ENCODE measurements at regions not wholly inside any gene's neighbourhood (a gene's known extent, or its start where the extent isn't known, plus 50 kb on each side); places are given as distances from the start of the nearest gene placed in this dataset.
"Not testable (repeated sequence)": the region's sequence is repeated elsewhere in the genome, so short reads cannot be mapped to it uniquely, and the experiment has no call there.

DNA sequence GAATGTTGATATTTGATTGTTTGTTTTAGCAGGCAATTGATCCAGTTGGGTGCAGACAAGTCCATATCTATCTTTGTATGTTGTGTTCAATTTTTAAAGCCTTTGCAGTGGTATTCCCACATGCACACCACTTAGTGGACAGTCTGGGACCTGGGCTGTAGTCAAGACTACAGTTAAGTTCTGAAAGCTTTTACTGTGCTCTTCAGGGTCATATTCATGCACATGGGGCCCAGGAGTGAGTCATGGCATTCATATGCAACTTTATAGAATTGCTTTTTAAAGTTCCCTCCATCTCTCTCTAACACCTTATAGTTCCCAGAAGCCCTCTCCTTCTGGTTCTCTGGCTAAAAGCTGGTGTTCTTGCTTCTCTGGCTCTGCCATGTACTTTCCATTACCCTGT, 228.2 kb upstream of the CCNH start:
- Mint-ChIP-seq H3K9me3 (no peaks in the 10 kb centered on the region), H3K4me3 (no peak overlapping the region), H3K27ac (no peak overlapping the region), H3K36me3 (ENCODE audit: low read depth) (no peaks in the 10 kb centered on the region), H3K27me3 (no peaks in the 10 kb centered on the region), H3K4me1 (no peaks in the 10 kb centered on the region)
- DNase-seq: no peak
- ATAC-seq: no peak

DNA sequence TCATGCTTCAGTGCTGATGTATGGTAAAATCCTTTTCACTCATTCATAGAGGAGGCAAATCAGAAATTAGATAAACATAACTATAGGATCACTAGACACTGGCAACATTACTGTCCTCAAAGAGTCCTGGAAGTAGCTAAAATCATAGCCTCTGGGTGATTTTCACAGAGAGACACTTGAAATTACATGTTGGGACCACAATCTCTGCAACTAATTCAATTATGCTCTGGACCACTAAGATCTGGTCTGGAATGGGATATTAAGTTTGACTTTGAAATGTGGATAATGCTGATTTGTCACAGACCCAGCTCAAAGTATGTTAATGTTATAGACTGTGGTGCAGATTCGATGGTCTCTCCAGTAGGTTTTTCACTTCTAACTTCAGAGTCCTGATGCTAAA, 214.6 kb upstream of the CCNH start:
- no peak for ATAC-seq
- Mint-ChIP-seq H3K4me3 (no peak overlapping the region), H3K4me1 (no peaks in the 10 kb centered on the region), H3K9me3 (no peaks in the 10 kb centered on the region), H3K27me3 (no peaks in the 10 kb centered on the region), H3K27ac (no peak overlapping the region), H3K36me3 (ENCODE audit: low read depth) (no peaks in the 10 kb centered on the region)
- DNase-seq: no peak

DNA sequence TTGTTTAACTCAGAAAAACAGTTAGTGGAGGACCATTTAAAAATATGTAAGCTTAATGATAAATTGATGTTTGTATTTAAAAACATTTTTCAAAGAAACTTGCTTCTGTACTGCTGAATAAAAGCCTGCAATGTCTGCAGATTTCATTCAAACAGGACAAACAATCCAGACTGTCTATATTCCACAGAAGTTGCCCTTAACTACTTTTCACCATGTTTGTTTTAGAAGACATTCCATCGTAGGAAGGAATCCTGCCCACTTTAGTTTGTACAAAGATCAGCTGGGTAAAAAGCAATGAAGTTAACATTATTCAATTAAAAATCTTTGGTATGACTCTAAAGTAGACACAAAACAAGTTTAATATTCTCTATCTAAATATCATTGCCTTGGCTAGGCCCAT, 195.7 kb upstream of the CCNH start:
- Mint-ChIP-seq H3K9me3 (no peaks in the 10 kb centered on the region), H3K27ac (no peak overlapping the region), H3K36me3 (ENCODE audit: low read depth) (no peaks in the 10 kb centered on the region), H3K4me1 (no peaks in the 10 kb centered on the region), H3K27me3 (no peaks in the 10 kb centered on the region), H3K4me3 (no peak overlapping the region)
- DNase-seq (no peak), ATAC-seq (no peak)

DNA sequence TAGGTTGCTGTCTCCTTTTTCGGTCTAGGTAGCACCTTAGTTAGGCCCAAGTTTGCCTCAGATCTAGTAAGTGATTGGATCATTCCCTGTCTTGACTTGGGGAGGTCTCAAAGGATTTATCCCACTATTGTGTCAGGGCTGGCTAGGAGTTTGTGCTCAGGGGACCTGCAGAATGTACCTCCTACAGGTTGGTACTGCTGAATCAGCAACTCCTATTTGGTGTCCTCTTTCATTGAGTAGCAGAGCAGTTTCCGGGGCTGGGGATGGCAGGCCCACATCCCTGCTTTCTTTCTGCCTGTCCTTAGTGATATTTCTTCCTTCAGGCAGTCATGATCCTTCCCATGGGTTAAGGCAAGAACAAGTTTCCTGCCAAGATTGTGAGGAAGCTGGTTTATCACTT, 192.9 kb upstream of the CCNH start:
- Mint-ChIP-seq H3K27ac (no peak overlapping the region), H3K36me3 (ENCODE audit: low read depth) (no peaks in the 10 kb centered on the region), H3K9me3 (peaks cover 8% of the 10 kb centered on the region), H3K4me1 (no peaks in the 10 kb centered on the region), H3K27me3 (no peaks in the 10 kb centered on the region), H3K4me3 (no peak overlapping the region)
- no peak for ATAC-seq
- DNase-seq: no peak

DNA sequence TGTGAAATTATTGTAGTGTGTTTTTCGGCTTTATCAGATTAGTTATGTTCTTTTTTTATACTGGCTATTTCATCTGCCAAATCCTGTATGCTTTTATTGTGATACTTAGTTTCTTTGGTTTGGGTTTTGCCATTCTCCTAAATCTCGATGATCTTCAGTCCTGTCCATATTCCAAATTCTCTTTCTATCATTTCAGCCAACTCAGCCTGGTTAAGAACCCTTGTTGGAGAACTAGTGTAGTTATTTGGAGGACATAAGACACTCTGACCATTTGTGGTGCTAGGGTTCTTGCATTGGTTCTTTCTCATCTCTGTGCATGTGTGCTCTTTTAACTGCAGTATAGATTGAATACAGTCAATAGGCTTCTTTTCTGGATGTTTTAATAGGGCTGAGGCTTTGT, 187.0 kb upstream of the CCNH start:
- DNase-seq (no peak), ATAC-seq (no peak)
- H3K27me3 Mint-ChIP-seq: no peaks in the 10 kb centered on the region
- H3K27ac Mint-ChIP-seq: no peak overlapping the region
- H3K36me3 Mint-ChIP-seq (ENCODE audit: low read depth): no peaks in the 10 kb centered on the region
- no peaks in the 10 kb centered on the region for H3K4me1 Mint-ChIP-seq
- no peak overlapping the region for H3K4me3 Mint-ChIP-seq
- H3K9me3 Mint-ChIP-seq: peaks cover 8% of the 10 kb centered on the region

DNA sequence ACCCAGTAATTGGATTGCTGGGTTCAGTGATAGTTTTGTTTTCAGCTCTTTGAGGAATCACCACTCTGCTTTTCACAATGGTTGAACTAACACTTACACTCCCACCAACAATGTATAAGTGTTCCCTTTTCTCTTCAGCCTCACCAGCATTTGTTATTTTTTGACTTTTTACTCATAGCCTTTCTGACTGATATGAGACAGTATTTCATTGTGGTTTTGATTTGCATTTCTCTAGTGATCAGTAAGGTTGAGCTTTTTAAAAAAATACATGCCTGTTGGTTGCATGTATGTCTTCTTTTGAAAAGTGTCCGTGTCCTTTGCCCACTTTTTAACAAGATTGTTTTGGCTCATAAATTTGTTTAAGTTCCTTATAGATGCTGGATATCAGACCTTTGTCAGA, 185.7 kb upstream of the CCNH start:
- Mint-ChIP-seq H3K27ac (no peak overlapping the region), H3K36me3 (ENCODE audit: low read depth) (no peaks in the 10 kb centered on the region), H3K4me3 (no peak overlapping the region), H3K9me3 (peaks cover 8% of the 10 kb centered on the region), H3K27me3 (no peaks in the 10 kb centered on the region), H3K4me1 (no peaks in the 10 kb centered on the region)
- ATAC-seq (no peak), DNase-seq (no peak)

DNA sequence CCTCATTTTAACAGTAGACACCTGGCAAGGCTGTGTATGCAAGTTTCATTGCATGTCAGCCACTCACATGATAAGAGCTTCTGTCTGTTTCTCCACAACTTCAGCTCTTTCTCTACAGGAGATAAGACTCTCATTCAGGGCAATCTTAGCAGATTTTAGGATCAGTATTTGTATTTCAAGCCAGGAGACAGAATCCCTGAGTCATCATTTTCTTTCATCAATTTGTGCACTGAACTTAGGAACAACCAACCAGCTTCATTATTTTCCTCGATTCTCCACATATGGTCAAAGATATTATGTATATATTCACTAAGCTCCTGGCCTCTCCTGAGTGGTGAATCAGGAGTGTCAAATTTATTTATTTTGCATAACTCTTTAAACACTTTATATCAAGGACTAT, 181.8 kb upstream of the CCNH start:
- ATAC-seq: no peak
- no peak overlapping the region for H3K27ac Mint-ChIP-seq

DNA sequence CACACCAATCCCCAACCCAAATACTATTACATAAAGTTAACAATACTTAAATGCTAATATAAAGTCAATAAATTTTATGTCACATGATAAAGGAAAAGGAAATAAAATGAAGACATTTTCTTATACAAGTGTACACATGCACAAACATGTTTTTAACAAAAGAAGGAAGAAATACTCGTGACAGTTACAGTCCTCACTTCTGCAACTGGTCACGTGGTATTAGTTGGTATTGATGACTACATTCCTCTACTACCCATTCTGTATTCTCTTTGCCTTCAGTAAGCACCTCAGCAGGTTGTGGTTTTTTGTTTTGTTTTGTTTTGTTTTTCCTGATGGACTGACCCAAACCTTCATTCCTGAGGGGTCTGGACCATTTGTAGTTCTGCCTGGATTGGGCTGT, 176.9 kb upstream of the CCNH start:
- Mint-ChIP-seq H3K4me1 (no peaks in the 10 kb centered on the region), H3K4me3 (no peak overlapping the region), H3K9me3 (no peaks in the 10 kb centered on the region), H3K27ac (no peak overlapping the region), H3K36me3 (ENCODE audit: low read depth) (no peaks in the 10 kb centered on the region), H3K27me3 (no peaks in the 10 kb centered on the region)
- ATAC-seq (no peak), DNase-seq (no peak)

More for the DNA sequence above, 181.8 kb upstream of the CCNH start:
- Mint-ChIP-seq H3K27me3 (no peaks in the 10 kb centered on the region), H3K4me1 (no peaks in the 10 kb centered on the region), H3K4me3 (no peak overlapping the region), H3K36me3 (ENCODE audit: low read depth) (no peaks in the 10 kb centered on the region), H3K9me3 (no peaks in the 10 kb centered on the region)
- DNase-seq: no peak

DNA sequence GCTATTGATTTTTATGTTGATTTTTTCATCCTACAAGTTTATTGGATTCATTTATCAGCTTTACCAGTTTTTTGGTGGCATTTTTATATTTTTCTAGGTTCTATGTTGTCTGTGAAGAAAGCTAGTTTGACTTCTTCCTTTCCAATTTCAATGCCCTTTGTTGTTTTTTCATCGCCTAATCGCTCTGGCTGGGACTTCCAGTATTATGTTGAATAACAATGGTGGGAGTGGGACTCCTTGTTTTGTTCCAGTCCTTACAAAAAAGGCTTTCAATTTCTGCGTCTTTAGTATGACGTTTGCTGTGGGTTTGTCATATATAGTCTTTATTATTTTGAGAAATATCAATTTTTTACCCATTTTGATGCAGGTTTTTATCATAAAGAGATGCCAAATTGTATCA, 175.6 kb upstream of the CCNH start:
- no peak overlapping the region for H3K4me3 Mint-ChIP-seq
- no peaks in the 10 kb centered on the region for H3K36me3 Mint-ChIP-seq (ENCODE audit: low read depth)
- no peak for ATAC-seq
- no peak for DNase-seq
- H3K27me3 Mint-ChIP-seq: no peaks in the 10 kb centered on the region
- H3K4me1 Mint-ChIP-seq: no peaks in the 10 kb centered on the region
- peaks cover 3% of the 10 kb centered on the region for H3K9me3 Mint-ChIP-seq
- H3K27ac Mint-ChIP-seq: no peak overlapping the region

DNA sequence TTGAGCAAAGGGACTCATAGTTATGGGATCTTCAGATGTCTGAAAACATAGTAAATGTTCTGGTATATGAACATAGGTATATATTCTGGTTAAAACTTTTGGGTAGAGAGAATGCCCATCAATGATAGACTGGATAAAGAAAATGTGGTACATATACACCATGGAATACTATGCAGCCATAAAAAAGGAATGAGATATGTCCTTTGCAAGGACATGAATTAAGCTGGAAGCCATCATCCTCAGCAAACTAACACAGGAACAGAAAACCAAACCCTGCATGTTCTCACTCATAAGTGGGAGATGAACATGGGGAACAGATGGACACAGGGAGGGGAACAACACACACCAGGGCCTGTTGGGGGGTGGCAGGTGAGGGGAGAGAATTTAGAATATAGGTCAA, 171.0 kb upstream of the CCNH start:
- ATAC-seq: not testable (repeated sequence)

DNA sequence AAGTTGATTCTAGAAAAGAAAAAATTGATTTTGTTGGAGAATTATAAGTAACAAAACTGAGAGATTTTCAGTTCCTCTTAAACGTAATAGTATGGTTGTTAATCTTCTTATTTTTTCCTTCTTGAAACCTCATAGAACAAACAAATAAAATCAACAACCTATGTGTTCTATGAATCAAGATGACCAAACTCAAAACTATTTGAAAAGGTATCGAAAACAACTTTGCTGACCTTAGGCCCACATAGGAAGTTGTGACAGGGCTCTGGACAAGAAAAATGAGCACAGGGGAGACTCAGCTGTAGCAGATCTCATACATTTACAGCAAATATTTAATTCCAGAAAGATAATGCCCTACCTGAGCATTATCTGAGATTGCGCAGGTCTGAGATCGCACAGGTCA, 169.4 kb upstream of the CCNH start:
- ATAC-seq (no peak), DNase-seq (no peak)
- peaks cover 3% of the 10 kb centered on the region for H3K9me3 Mint-ChIP-seq
- H3K4me1 Mint-ChIP-seq: no peaks in the 10 kb centered on the region
- no peak overlapping the region for H3K27ac Mint-ChIP-seq
- H3K4me3 Mint-ChIP-seq: no peak overlapping the region
- no peaks in the 10 kb centered on the region for H3K36me3 Mint-ChIP-seq (ENCODE audit: low read depth)
- peaks cover 6% of the 10 kb centered on the region for H3K27me3 Mint-ChIP-seq

More for the DNA sequence above, 171.0 kb upstream of the CCNH start:
- not testable (repeated sequence) for H3K4me1 Mint-ChIP-seq; DNase-seq; H3K27ac Mint-ChIP-seq; H3K9me3 Mint-ChIP-seq; H3K4me3 Mint-ChIP-seq; H3K27me3 Mint-ChIP-seq; H3K36me3 Mint-ChIP-seq (ENCODE audit: low read depth)

DNA sequence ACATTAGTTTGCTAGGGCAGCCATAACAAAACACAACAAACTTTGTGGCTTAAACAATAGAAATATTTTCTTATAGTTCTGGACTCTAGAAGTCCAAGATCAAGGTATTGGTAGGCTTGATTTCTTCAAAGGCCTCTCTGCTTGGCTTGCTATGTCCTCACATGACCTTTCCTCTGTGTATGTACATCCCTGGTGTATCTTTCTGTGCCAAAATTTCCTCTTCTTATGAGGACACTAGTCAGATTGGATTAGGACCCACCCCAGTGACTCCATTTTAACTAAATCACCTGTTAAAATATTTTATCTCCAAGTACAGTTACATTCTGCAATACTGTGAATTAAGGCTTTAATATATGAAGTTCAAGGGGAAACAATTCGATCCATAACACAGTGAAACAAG, 168.9 kb upstream of the CCNH start:
- ATAC-seq (no peak), DNase-seq (no peak)
- peaks cover 3% of the 10 kb centered on the region for H3K9me3 Mint-ChIP-seq
- no peaks in the 10 kb centered on the region for H3K4me1 Mint-ChIP-seq
- peaks cover 6% of the 10 kb centered on the region for H3K27me3 Mint-ChIP-seq
- no peak overlapping the region for H3K4me3 Mint-ChIP-seq
- no peaks in the 10 kb centered on the region for H3K36me3 Mint-ChIP-seq (ENCODE audit: low read depth)
- no peak overlapping the region for H3K27ac Mint-ChIP-seq

DNA sequence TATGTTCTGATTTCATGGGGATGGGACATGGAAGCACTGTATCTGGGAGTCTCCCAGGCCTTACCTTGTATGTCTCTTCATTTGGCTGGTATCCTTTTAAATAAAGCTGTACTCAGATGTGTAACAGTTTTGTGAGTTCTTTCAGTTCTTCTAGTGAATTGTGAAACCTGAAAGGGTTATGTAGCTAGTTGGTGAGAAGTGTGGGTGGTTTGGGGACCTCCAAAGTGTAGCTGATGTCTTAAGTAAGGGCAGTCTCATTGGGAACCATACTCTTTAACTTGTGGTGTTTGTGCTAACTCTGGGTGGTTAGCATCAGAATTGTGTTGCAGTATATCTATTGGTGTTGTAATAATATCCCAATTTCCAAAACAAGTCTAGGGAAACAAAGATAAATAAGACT, 166.9 kb upstream of the CCNH start:
- Mint-ChIP-seq H3K27ac (no peak overlapping the region), H3K4me1 (no peaks in the 10 kb centered on the region), H3K4me3 (no peak overlapping the region), H3K9me3 (peaks cover 3% of the 10 kb centered on the region), H3K36me3 (ENCODE audit: low read depth) (no peaks in the 10 kb centered on the region), H3K27me3 (peaks cover 6% of the 10 kb centered on the region)
- DNase-seq (no peak), ATAC-seq (no peak)

DNA sequence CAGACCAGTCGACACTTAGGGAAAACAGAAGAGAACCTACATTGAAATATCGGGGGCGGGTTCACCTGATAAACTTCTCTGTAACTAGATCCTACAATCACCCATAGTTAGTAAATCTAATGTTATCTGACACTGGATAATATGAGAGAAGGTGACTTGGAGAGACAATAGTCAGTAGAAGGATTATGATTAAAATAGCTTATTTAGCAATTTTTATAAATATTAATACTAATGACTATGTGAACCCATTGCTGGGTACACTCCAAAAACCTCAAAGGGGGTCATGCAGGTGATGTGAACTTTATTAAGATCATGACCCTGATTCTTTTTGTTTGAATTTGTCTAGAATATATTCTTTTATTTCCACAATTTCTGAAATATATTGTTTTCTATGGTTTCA, 164.1 kb upstream of the CCNH start:
- Mint-ChIP-seq H3K9me3 (no peaks in the 10 kb centered on the region), H3K27ac (no peak overlapping the region), H3K4me1 (no peaks in the 10 kb centered on the region), H3K4me3 (no peak overlapping the region), H3K27me3 (peaks cover 6% of the 10 kb centered on the region), H3K36me3 (ENCODE audit: low read depth) (no peaks in the 10 kb centered on the region)
- no peak for ATAC-seq
- DNase-seq: no peak

DNA sequence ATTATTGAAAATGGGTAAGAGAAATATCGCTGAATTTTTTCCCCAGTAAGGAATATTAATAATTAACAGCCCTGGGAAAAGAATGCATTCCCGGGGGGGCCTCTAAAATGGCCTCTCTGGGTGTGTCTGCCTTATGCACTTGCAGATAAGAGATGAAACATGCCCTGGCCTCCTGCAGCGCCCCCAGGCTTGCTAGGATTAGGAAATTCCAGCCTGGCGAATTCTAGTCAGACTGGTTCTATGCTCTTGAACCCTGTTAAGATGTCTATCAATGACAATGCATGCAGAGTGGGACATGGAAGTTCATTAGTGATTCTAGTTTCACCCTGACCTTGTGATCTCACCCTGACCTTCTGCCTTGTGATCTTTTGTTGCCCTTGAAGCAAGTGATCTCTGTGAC, 163.6 kb upstream of the CCNH start:
- H3K27ac Mint-ChIP-seq; H3K4me3 Mint-ChIP-seq; H3K27me3 Mint-ChIP-seq; ATAC-seq; H3K36me3 Mint-ChIP-seq (ENCODE audit: low read depth); DNase-seq; H3K9me3 Mint-ChIP-seq; H3K4me1 Mint-ChIP-seq: not testable (repeated sequence)

DNA sequence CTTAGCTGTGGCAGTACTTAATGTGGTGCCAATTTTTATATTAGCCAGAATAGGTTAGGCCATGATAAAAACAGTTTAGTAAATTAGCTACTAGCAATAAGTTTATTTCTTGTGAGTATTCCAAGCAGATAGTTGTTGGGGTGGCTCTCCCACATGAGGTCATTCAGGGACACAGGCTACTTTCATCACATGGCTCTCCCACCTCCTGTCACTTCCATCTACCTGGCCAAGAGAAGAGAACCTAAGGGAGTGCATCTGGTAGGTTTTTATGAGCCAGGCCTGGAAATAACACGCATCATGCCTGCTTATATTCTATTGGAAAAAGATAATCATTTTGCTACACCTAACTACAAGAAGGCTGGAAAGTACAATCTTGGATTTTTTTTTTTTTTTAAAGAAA, 161.4 kb upstream of the CCNH start:
- Mint-ChIP-seq H3K4me3 (no peak overlapping the region), H3K36me3 (ENCODE audit: low read depth) (no peaks in the 10 kb centered on the region), H3K27me3 (no peaks in the 10 kb centered on the region), H3K9me3 (no peaks in the 10 kb centered on the region), H3K27ac (no peak overlapping the region), H3K4me1 (no peaks in the 10 kb centered on the region)
- no peak for ATAC-seq
- DNase-seq: no peak
